Liver (tissue), 8 donors: ENCODE measurements at regions not wholly inside any gene's neighbourhood (a gene's known extent, or its start where the extent isn't known, plus 50 kb on each side); places are given as distances from the start of the nearest gene placed in this dataset.

Experiments used
- DNase-seq: peaks from one replicate; pipeline ENCODE4 v3.0.0-alpha.2; 2017; ENCODE audit warnings: low spot score
- H3K27ac ChIP-seq, 2 donors: one replicate each; pipeline ENCODE4 v1.7.0; 2013; ENCODE audit warnings: inconsistent platforms in 2 of 2, low read length in 2 of 2, control low read depth in 1 of 2, low read depth in 1 of 2, mild to moderate bottlenecking in 1 of 2
- H3K27me3 ChIP-seq, 4 donors: one replicate each; pipeline versions ENCODE4 v1.6.1 to v1.7.0; 2013; ENCODE audit warnings: low read length in 3 of 4, inconsistent platforms in 1 of 4, mild to moderate bottlenecking in 1 of 4, moderate library complexity in 1 of 4; ENCODE audit not compliant: control insufficient read depth in 4 of 4, insufficient read depth in 4 of 4
- H3K36me3 ChIP-seq, 4 donors: one replicate each; pipeline versions ENCODE4 v1.6.1 to v1.7.0; 2013; ENCODE audit warnings: low read length in 3 of 4, mild to moderate bottlenecking in 3 of 4, low read depth in 1 of 4, moderate library complexity in 1 of 4; ENCODE audit not compliant: control insufficient read depth in 4 of 4, insufficient read depth in 3 of 4
- H3K4me1 ChIP-seq, 4 donors: one replicate each; pipeline versions ENCODE4 v1.6.1 to v1.7.0; 2013; ENCODE audit warnings: low read length in 3 of 4, mild to moderate bottlenecking in 3 of 4, moderate library complexity in 1 of 4; ENCODE audit not compliant: control insufficient read depth in 4 of 4, insufficient read depth in 4 of 4
- H3K4me3 ChIP-seq, 3 donors: one replicate each; pipeline versions ENCODE4 v1.6.1 to v1.7.0; 2013; ENCODE audit warnings: low read length in 3 of 3, control low read depth in 1 of 3, low read depth in 1 of 3, mild to moderate bottlenecking in 1 of 3
- H3K9ac ChIP-seq, 2 donors: one replicate each; pipeline ENCODE4 v1.7.0; 2013; ENCODE audit warnings: low read length in 2 of 2, mild to moderate bottlenecking in 2 of 2, moderate library complexity in 2 of 2, control low read depth in 1 of 2, low read depth in 1 of 2
- H3K9me3 ChIP-seq, 4 donors: one replicate each; pipeline versions ENCODE4 v1.6.1 to v1.7.0; 2013; ENCODE audit warnings: low read length in 3 of 4; ENCODE audit not compliant: control insufficient read depth in 4 of 4
- ATF3 ChIP-seq: IDR thresholded peaks from 2 replicates; pipeline ENCODE4 v1.6.1; 2016; ENCODE audit warnings: antibody characterized with exemption
- CTCF ChIP-seq: fragments of 150-350 bp; IDR thresholded peaks from 2 replicates; pipeline ENCODE4 v1.5.1; 2017; ENCODE audit warnings: improper control_type of control experiment, low read depth, low read length; ENCODE audit not compliant: missing input control
- EGR1 ChIP-seq, 2 donors: IDR thresholded peaks; 2 replicates each; pipeline ENCODE4 v1.6.1; 2016 to 2018; ENCODE audit warnings: antibody characterized with exemption in 2 of 2, low read depth in 2 of 2
- FOXA1 ChIP-seq: IDR thresholded peaks from 2 replicates; pipeline ENCODE4 v1.6.1; 2016; ENCODE audit warnings: antibody characterized with exemption
- FOXA2 ChIP-seq: IDR thresholded peaks from 2 replicates; pipeline ENCODE4 v1.6.1; 2016; ENCODE audit warnings: antibody characterized with exemption
- GABPA ChIP-seq, 2 donors: IDR thresholded peaks in 1 of 2; conservative IDR thresholded peaks in 1 of 2; 2 replicates each; pipeline ENCODE4 v1.6.1; 2016; ENCODE audit warnings: antibody characterized with exemption in 2 of 2, mild to moderate bottlenecking in 1 of 2, moderate library complexity in 1 of 2
- HNF4A ChIP-seq, 2 donors: conservative IDR thresholded peaks; 2 replicates each; pipeline ENCODE4 v1.6.1; 2016; ENCODE audit warnings: antibody characterized with exemption in 2 of 2, mild to moderate bottlenecking in 2 of 2
- HNF4G ChIP-seq: IDR thresholded peaks from 2 replicates; pipeline ENCODE4 v1.6.1; 2016; ENCODE audit warnings: antibody characterized with exemption
- JUND ChIP-seq, 2 donors: IDR thresholded peaks; 2 replicates each; pipeline ENCODE4 v1.6.1; 2016; ENCODE audit warnings: antibody characterized with exemption in 2 of 2
- MAX ChIP-seq: IDR thresholded peaks from 2 replicates; pipeline ENCODE4 v1.6.1; 2016; ENCODE audit warnings: antibody characterized with exemption
- NR2F2 ChIP-seq: IDR thresholded peaks from 2 replicates; pipeline ENCODE4 v1.6.1; 2016; ENCODE audit warnings: antibody characterized with exemption
- RAD21 ChIP-seq, 2 donors: IDR thresholded peaks; 2 replicates each; pipeline ENCODE4 v1.6.1; 2016; ENCODE audit warnings: antibody characterized with exemption in 2 of 2, mild to moderate bottlenecking in 2 of 2
- REST ChIP-seq: IDR thresholded peaks from 2 replicates; pipeline ENCODE4 v1.6.1; 2016; ENCODE audit warnings: antibody characterized with exemption, mild to moderate bottlenecking
- RXRA ChIP-seq, 2 donors: IDR thresholded peaks; 2 replicates each; pipeline ENCODE4 v1.6.1; 2017 to 2018; ENCODE audit warnings: antibody characterized with exemption in 2 of 2, mild to moderate bottlenecking in 1 of 2
- SP1 ChIP-seq: IDR thresholded peaks from 2 replicates; pipeline ENCODE4 v1.6.1; 2018; ENCODE audit warnings: antibody characterized with exemption, mild to moderate bottlenecking
- TAF1 ChIP-seq: conservative IDR thresholded peaks from 2 replicates; pipeline ENCODE4 v1.6.1; 2016; ENCODE audit warnings: antibody characterized with exemption, mild to moderate bottlenecking
- YY1 ChIP-seq: IDR thresholded peaks from 2 replicates; pipeline ENCODE4 v1.6.1; 2016; ENCODE audit warnings: antibody characterized with exemption, mild to moderate bottlenecking
- ZBTB33 ChIP-seq: IDR thresholded peaks from 2 replicates; pipeline ENCODE4 v1.6.1; 2016; ENCODE audit warnings: antibody characterized with exemption
- whole genome bisulfite sequencing: extraction: QIAGEN DNeasy Blood & Tissue Kit; methylation state at CpG from one replicate; pipeline ENCODE4 v1.1.7; 2013; 5-methylcytosine and 5-hydroxymethylcytosine counted together
- donor health status: healthy.
- donor health status: healthy.
- donor health status: healthy.
- donor health status: healthy.
- donor health status: healthy.

- WGBS: 79% methylated on average over 23 of the region's 23 CpGs
- no peak for DNase-seq
Observed at GRCh38 chr5:3339092-3339797, 256.4 kb upstream of the IRX1 start.

More at GRCh38 chr5:3339092-3339797, 256.4 kb upstream of the IRX1 start:
- no peaks in the 10 kb centered on the region for H3K9me3 ChIP-seq
- H3K27me3 ChIP-seq: no peaks in the 10 kb centered on the region
- H3K36me3 ChIP-seq: no peaks in the 10 kb centered on the region
- H3K9ac ChIP-seq: no peak overlapping the region
- no peak overlapping the region for H3K27ac ChIP-seq
- no peak overlapping the region for H3K4me3 ChIP-seq
- H3K4me1 ChIP-seq: no peaks in the 10 kb centered on the region
- no peak for TF ChIP-seq RXRA (IDR thresholded peaks at IDR 0.05)
- no peak for TF ChIP-seq YY1
- no peak for TF ChIP-seq FOXA1
- TF ChIP-seq TAF1: no peak
- TF ChIP-seq ATF3: no peak
- no peak for TF ChIP-seq SP1
- TF ChIP-seq REST: no peak
- no peak for TF ChIP-seq HNF4A (conservative IDR thresholded peaks at IDR 0.05)
- no peak for TF ChIP-seq CTCF
- no peak for TF ChIP-seq EGR1 (IDR thresholded peaks at IDR 0.05; ENCODE audit: low read depth in 2 of 2)
- no peak for TF ChIP-seq ZBTB33
- no peak for TF ChIP-seq MAX
- no peak for TF ChIP-seq NR2F2
- TF ChIP-seq JUND (IDR thresholded peaks at IDR 0.05): no peak
- no peak for TF ChIP-seq GABPA (IDR thresholded peaks at IDR 0.05 in 1 of 2, conservative IDR thresholded peaks at IDR 0.05 in 1 of 2)
- no peak for TF ChIP-seq HNF4G
- no peak for TF ChIP-seq RAD21 (IDR thresholded peaks at IDR 0.05)
- TF ChIP-seq FOXA2: no peak
